ENCODE measurements at regions not wholly inside any gene's neighbourhood (a gene's known extent, or its start where the extent isn't known, plus 50 kb on each side); places are given as distances from the start of the nearest gene placed in this dataset.
A peak's percentile ranks its signal among the peaks of the same experiment; 100 is the strongest.

- H3K4me3 ChIP-seq (replicated peaks in 1 of 3), result no peak overlapping the region
- DNase-seq, result no peak
- intact Hi-C loops (cut with DNase I), result no loop called here
- TF ChIP-seq POLR2A (IDR thresholded peaks at IDR 0.05), result no peak
- TF ChIP-seq CTCF (IDR thresholded peaks at IDR 0.05), result no peak
- peak overlapping the region in 2 of 3 donors; percentile 53 to 72 for H3K27ac ChIP-seq
- H3K4me1 ChIP-seq, result peaks cover 9 to 22% of the 10 kb centered on the region in 2 donors
- 77 to 78% methylated on average over 9 to 10 of the region's 10 CpGs for WGBS, 2 donors
- H3K27me3 ChIP-seq, result no peaks in the 10 kb centered on the region
- H3K9me3 ChIP-seq, result no peaks in the 10 kb centered on the region
- H3K36me3 ChIP-seq, result no peaks in the 10 kb centered on the region
Measured at GRCh38 chr15:99443056-99443756, 122.6 kb upstream of the MEF2A start.

- Histone ChIP-seq H3K36me3 (no peaks in the 10 kb centered on the region), H3K27me3 (no peaks in the 10 kb centered on the region), H3K27ac (no peak overlapping the region), H3K4me1 (peaks cover 9 to 18% of the 10 kb centered on the region in 2 donors), H3K9me3 (no peaks in the 10 kb centered on the region), H3K4me3 (replicated peaks in 1 of 3) (no peak overlapping the region)
- DNase-seq, result peak in 1 of 2 donors; percentile 33
- no peak for TF ChIP-seq CTCF (IDR thresholded peaks at IDR 0.05)
- WGBS, 2 donors, result 78 to 81% methylated on average over 10 to 13 of the region's 13 CpGs
- intact Hi-C loops (cut with DNase I), result no loop called here
Measured at GRCh38 chr15:99443768-99444446, 121.9 kb upstream of the MEF2A start.

GRCh38 chr15:99445272-99445850, 120.4 kb upstream of the MEF2A start:
- Histone ChIP-seq H3K4me1 (peaks cover 9 to 18% of the 10 kb centered on the region in 2 donors), H3K9me3 (no peaks in the 10 kb centered on the region), H3K36me3 (no peaks in the 10 kb centered on the region), H3K27me3 (no peaks in the 10 kb centered on the region), H3K27ac (no peak overlapping the region), H3K4me3 (replicated peaks in 1 of 3) (no peak overlapping the region)
- 82 to 84% methylated on average over 10 of the region's 10 CpGs for WGBS, 2 donors
- no peak for DNase-seq
- intact Hi-C loops (cut with DNase I), result no loop called here
- TF ChIP-seq CTCF (IDR thresholded peaks at IDR 0.05), result no peak
- TF ChIP-seq POLR2A (IDR thresholded peaks at IDR 0.05), result no peak

- 67 to 80% methylated on average over 30 to 31 of the region's 35 CpGs for WGBS, 2 donors
- DNase-seq, result peak; percentile 27 to 59
- TF ChIP-seq POLR2A (IDR thresholded peaks at IDR 0.05) (no peak), CTCF (IDR thresholded peaks at IDR 0.05) (no peak)
- H3K4me3 ChIP-seq (replicated peaks in 1 of 3), result no peak overlapping the region
- no peak overlapping the region for H3K27ac ChIP-seq
- intact Hi-C loops (cut with DNase I), result no loop called here
- no peaks in the 10 kb centered on the region for H3K9me3 ChIP-seq
- H3K27me3 ChIP-seq, result no peaks in the 10 kb centered on the region
- no peaks in the 10 kb centered on the region for H3K36me3 ChIP-seq
- peaks cover 4 to 22% of the 10 kb centered on the region in 2 donors for H3K4me1 ChIP-seq
Measured at GRCh38 chr15:99446565-99447496, 119.0 kb upstream of the MEF2A start.
